Endothelial cell of umbilical vein (primary cell): ENCODE measurements at regions not wholly inside any gene's neighbourhood (a gene's known extent, or its start where the extent isn't known, plus 50 kb on each side); places are given as distances from the start of the nearest gene placed in this dataset.

Experiments used
- BruUV-seq: library from RNA; stranded (reverse); fragments of 400-500 nt; replicated peaks from 2 replicates; lab custom pipeline; 2021; lab: Mats Ljungman, UMichigan
- CTCF ChIA-PET: fragments of 300-600, 350-600 bp; sonication (Branson Sonifier 250); formaldehyde crosslinking; loops from one replicate; lab custom pipeline; 2021; ENCODE audit warnings: antibody characterized with exemption, inconsistent platforms; lab: Charles Lee
- POLR2A ChIA-PET: fragments of 300-600, 350-600 bp; sonication (Branson Sonifier 250); formaldehyde crosslinking; loops from one replicate; lab custom pipeline; 2021; ENCODE audit warnings: antibody characterized with exemption, inconsistent platforms; lab: Charles Lee
- DNase-seq: peaks from one replicate; pipeline ENCODE4 v3.0.0-alpha.2; 2011; ENCODE audit warnings: low read depth, low spot score
- FAIRE-seq: peaks from 2 replicates; lab custom pipeline; 2011; peaks lifted over from hg19 to GRCh38; lab: Jason Lieb, UNC
- H2AFZ ChIP-seq: 2 replicates; pipeline ENCODE4 v1.6.0; 2012; ENCODE audit warnings: low read depth, low read length, control low read depth, inconsistent platforms
- H3K27ac ChIP-seq: 2 replicates; pipeline ENCODE4 v1.5.1; 2011; ENCODE audit warnings: low read depth, mild to moderate bottlenecking, control low read depth, low read length, moderate library complexity; ENCODE audit not compliant: insufficient read depth
- H3K27me3 ChIP-seq, 2 experiments: 2 replicates each; pipeline versions ENCODE4 v1.6.0 to v1.6.1; 2011; ENCODE audit warnings: low read length in 2 of 2, mixed read lengths in 1 of 2; ENCODE audit not compliant: control insufficient read depth in 2 of 2, insufficient read depth in 2 of 2
- H3K36me3 ChIP-seq, 2 experiments: 2 replicates in 1 of 2; 3 replicates in 1 of 2; pipeline ENCODE4 v1.5.1; 2011; ENCODE audit warnings: low read length in 2 of 2, mild to moderate bottlenecking in 1 of 2, moderate library complexity in 1 of 2; ENCODE audit not compliant: control insufficient read depth in 2 of 2, insufficient read depth in 2 of 2; ENCODE audit errors: extremely low read depth in 1 of 2
- H3K4me1 ChIP-seq: 3 replicates; pipeline ENCODE4 v1.5.1; 2011; ENCODE audit warnings: mild to moderate bottlenecking, low read length; ENCODE audit not compliant: control insufficient read depth, insufficient read depth; ENCODE audit errors: extremely low read depth
- H3K4me2 ChIP-seq: 2 replicates; pipeline ENCODE4 v1.6.1; 2011; ENCODE audit warnings: low read length, control low read depth, mixed read lengths; ENCODE audit not compliant: insufficient read depth
- H3K4me3 ChIP-seq, 3 experiments: fragments of 200-600 bp in 1 of 3; sonication (generic), shearing (Covaris generic) in 1 of 3; replicated peaks in 1 of 3; 2 replicates each; pipeline ENCODE4 v1.5.1; 2011 to 2016; ENCODE audit warnings: control low read depth in 3 of 3, low read length in 3 of 3, mild to moderate bottlenecking in 2 of 3, inconsistent platforms in 1 of 3, low read depth in 1 of 3, moderate library complexity in 1 of 3; ENCODE audit not compliant: insufficient read depth in 1 of 3
- H3K79me2 ChIP-seq: 2 replicates; pipeline ENCODE4 v1.6.0; 2012; ENCODE audit warnings: low read length, inconsistent platforms; ENCODE audit not compliant: control insufficient read depth, insufficient read depth
- H3K9ac ChIP-seq: replicated peaks from 2 replicates; pipeline ENCODE3; 2011; ENCODE audit warnings: low read length, control low read depth; ENCODE audit not compliant: insufficient read depth; ENCODE audit errors: extremely low read depth
- H3K9me1 ChIP-seq: replicated peaks from 3 replicates; pipeline ENCODE4 v1.6.0; 2011; ENCODE audit warnings: mild to moderate bottlenecking, low read length; ENCODE audit not compliant: control insufficient read depth, insufficient read depth; ENCODE audit errors: extremely low read depth
- H3K9me3 ChIP-seq: replicated peaks from 2 replicates; pipeline ENCODE4 v1.5.1; 2012; ENCODE audit warnings: low read length, inconsistent platforms; ENCODE audit not compliant: control insufficient read depth, insufficient read depth
- H4K20me1 ChIP-seq: replicated peaks from 2 replicates; pipeline ENCODE3; 2011; ENCODE audit warnings: mild to moderate bottlenecking, low read length; ENCODE audit not compliant: control insufficient read depth, insufficient read depth; ENCODE audit errors: extremely low read depth
- CTCF ChIP-seq, 2 donors: IDR thresholded peaks; 1 replicate in 1 of 2; 2 replicates in 1 of 2; pipeline ENCODE4 v1.5.1; 2011; ENCODE audit warnings: low read length in 2 of 2, mild to moderate bottlenecking in 2 of 2, moderate library complexity in 2 of 2, control low read depth in 1 of 2, inconsistent platforms in 1 of 2, low read depth in 1 of 2; ENCODE audit not compliant: insufficient read depth in 1 of 2; ENCODE audit errors: extremely low read depth in 1 of 2
- EZH2 ChIP-seq: IDR thresholded peaks from 2 replicates; pipeline ENCODE4 v1.6.1; 2012; ENCODE audit warnings: borderline replicate concordance, low read depth, mild to moderate bottlenecking, moderate library complexity, low read length, inconsistent platforms; ENCODE audit not compliant: severe bottlenecking
- FOS ChIP-seq: IDR thresholded peaks from 2 replicates; pipeline ENCODE4 v1.6.1; 2011; ENCODE audit warnings: mild to moderate bottlenecking, low read length, moderate library complexity, borderline replicate concordance; ENCODE audit not compliant: insufficient read depth
- GATA2 ChIP-seq: IDR thresholded peaks from 2 replicates; pipeline ENCODE4 v1.7.0; 2011; ENCODE audit warnings: low read depth, mild to moderate bottlenecking, moderate library complexity, mixed read lengths, low read length; ENCODE audit not compliant: insufficient read length, insufficient read depth
- JUN ChIP-seq: IDR thresholded peaks from 2 replicates; pipeline ENCODE4 v1.6.1; 2011; ENCODE audit warnings: borderline replicate concordance, low read depth; ENCODE audit not compliant: insufficient read length, insufficient read depth
- MAX ChIP-seq: IDR thresholded peaks from 2 replicates; pipeline ENCODE4 v1.6.1; 2011; ENCODE audit not compliant: insufficient read depth, insufficient read length
- MYC ChIP-seq: IDR thresholded peaks from one replicate; pipeline ENCODE4 v1.6.1; 2011; ENCODE audit warnings: mild to moderate bottlenecking, low read depth, low read length
- POLR2A ChIP-seq: IDR thresholded peaks from 2 replicates; pipeline ENCODE4 v1.6.1; 2012; ENCODE audit warnings: low read depth, mild to moderate bottlenecking, control low read depth, low read length
- POLR2AphosphoS5 ChIP-seq: IDR thresholded peaks from 2 replicates; pipeline ENCODE4 v1.6.1; 2012; ENCODE audit warnings: low read depth, mild to moderate bottlenecking, control low read depth, low read length, moderate library complexity; ENCODE audit not compliant: insufficient read depth
- dilution Hi-C: fragments of 300-500 bp; cut with MboI; formaldehyde crosslinking; loops from one replicate; pipeline ENCODE4 v1.15.0; 2019; ENCODE audit warnings: low sequenced_read_pairs; ENCODE audit not compliant: extremely low pct_ligation_motif_present
- intact Hi-C: fragments of 100-400 bp; cut with micrococcal nuclease; formaldehyde crosslinking; loops from one replicate; pipeline ENCODE4 v1.10.0; 2022

DNA sequence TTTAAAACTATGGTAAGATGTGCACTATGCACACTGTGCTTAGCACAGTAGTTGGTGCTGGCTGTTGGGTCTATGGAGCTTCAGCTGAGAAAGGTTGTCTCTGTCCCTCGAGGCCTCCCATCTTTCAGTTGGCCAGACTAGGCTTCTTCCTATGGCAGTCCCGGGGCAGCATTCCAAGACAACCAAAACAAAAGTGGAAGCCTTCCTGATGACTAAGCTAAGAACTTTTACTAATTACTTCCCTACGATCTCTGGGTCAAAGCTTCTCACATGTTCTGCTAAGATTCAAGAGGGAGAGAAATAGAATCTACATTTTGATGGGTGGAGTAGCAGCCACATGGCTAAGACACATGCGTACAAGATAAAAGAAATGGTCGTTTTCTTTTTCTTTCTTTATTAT is 342.8 kb downstream of the TUSC7 start:
- TF ChIP-seq FOS (no peak), JUN (no peak), CTCF (IDR thresholded peaks at IDR 0.05; ENCODE audit: extremely low read depth in 1 of 2, insufficient read depth in 1 of 2, low read depth in 1 of 2, low read length in 2 of 2) (no peak), POLR2A (no peak), MYC (no peak), GATA2 (no peak), EZH2 (no peak), POLR2AphosphoS5 (no peak), MAX (no peak)
- intact Hi-C loops (no loop called here), dilution Hi-C loops (no loop called here)
- H3K4me1 ChIP-seq: peaks cover 6% of the 10 kb centered on the region
- no peaks in the 10 kb centered on the region for H3K79me2 ChIP-seq
- H3K4me3 ChIP-seq: no peak overlapping the region
- no peak overlapping the region for H3K27ac ChIP-seq
- H2AFZ ChIP-seq: no peak overlapping the region
- DNase-seq (peak; percentile 76), FAIRE-seq (peak; percentile 76)
- ChIA-PET CTCF (no interaction called here), POLR2A (no interaction called here)
- H3K9ac ChIP-seq: no peak overlapping the region
- no peaks in the 10 kb centered on the region for H3K9me3 ChIP-seq
- no peaks in the 10 kb centered on the region for H3K36me3 ChIP-seq
- H3K27me3 ChIP-seq: no peaks in the 10 kb centered on the region
- H3K9me1 ChIP-seq: no peaks in the 10 kb centered on the region
- no TSS peak for BruUV-seq
- H4K20me1 ChIP-seq: no peaks in the 10 kb centered on the region
- no peak overlapping the region for H3K4me2 ChIP-seq
